Activated gamma-delta T cell treated with Interleukin-2 at 50 U/mL for 16 hours (primary cell): ENCODE measurements at regions not wholly inside any gene's neighbourhood (a gene's known extent, or its start where the extent isn't known, plus 50 kb on each side); places are given as distances from the start of the nearest gene placed in this dataset.

Source experiments
- DNase-seq: peaks from one replicate; pipeline ENCODE4 v3.0.0-alpha.2; 2020

- no peak for DNase-seq
These were observed 56.3 kb upstream of the ELL2 start for GRCh38 chr5:96017951-96018350.

GRCh38 chr5:96016216-96016615 is 54.6 kb upstream of the ELL2 start:
- DNase-seq, result no peak

- no peak for DNase-seq
These were observed 54.1 kb upstream of the ELL2 start for GRCh38 chr5:96015709-96016108.

- no peak for DNase-seq
These were observed 52.7 kb upstream of the ELL2 start for GRCh38 chr5:96014395-96014794.

GRCh38 chr5:96013254-96013653 is 51.6 kb upstream of the ELL2 start:
- DNase-seq, result no peak

- no peak for DNase-seq
These were observed 50.7 kb upstream of the ELL2 start for GRCh38 chr5:96012399-96012798.
